ENCODE measurements at regions not wholly inside any gene's neighbourhood (a gene's known extent, or its start where the extent isn't known, plus 50 kb on each side); places are given as distances from the start of the nearest gene placed in this dataset.

DNA sequence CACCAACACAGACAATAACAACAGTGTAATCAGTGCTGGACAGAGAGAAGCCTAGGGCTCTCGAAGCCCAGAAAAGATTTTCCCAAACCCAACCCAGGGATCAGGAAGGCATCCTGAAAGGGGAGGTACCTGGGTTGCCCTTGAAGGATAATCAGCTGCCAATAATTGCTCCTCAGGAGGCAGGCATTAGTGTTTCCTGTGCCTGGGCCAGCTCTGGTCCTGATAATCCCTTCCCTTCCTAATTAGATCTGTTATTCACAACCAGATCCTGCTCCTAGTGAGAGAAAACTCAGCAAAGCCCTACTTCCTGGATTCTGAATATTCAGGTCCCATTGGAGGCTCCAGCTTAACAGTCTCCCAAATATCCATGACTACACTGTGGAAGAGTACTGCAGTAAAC lies 117.4 kb downstream of the DMRTA2 start:
- Mint-ChIP-seq H3K4me1 (ENCODE audit: low read depth, unreplicated experiment) (no peaks in the 10 kb centered on the region), H3K4me3 (ENCODE audit: unreplicated experiment) (no peak overlapping the region), H3K9me3 (ENCODE audit: unreplicated experiment) (no peaks in the 10 kb centered on the region), H3K27ac (ENCODE audit: unreplicated experiment) (no peak overlapping the region), H3K27me3 (ENCODE audit: low read depth, unreplicated experiment) (peaks cover 16% of the 10 kb centered on the region), H3K36me3 (ENCODE audit: low read depth, unreplicated experiment) (no peaks in the 10 kb centered on the region)
- no peaks in the 10 kb centered on the region for H3K27me3 ChIP-seq (ENCODE audit: insufficient read depth, low read length)
- H3K4me1 ChIP-seq (ENCODE audit: insufficient read depth, low read length) = no peaks in the 10 kb centered on the region
- TF ChIP-seq EZH2 (IDR thresholded peaks at IDR 0.05; ENCODE audit: insufficient read depth, low read length) = no peak
- TF ChIP-seq, protein P1, sequence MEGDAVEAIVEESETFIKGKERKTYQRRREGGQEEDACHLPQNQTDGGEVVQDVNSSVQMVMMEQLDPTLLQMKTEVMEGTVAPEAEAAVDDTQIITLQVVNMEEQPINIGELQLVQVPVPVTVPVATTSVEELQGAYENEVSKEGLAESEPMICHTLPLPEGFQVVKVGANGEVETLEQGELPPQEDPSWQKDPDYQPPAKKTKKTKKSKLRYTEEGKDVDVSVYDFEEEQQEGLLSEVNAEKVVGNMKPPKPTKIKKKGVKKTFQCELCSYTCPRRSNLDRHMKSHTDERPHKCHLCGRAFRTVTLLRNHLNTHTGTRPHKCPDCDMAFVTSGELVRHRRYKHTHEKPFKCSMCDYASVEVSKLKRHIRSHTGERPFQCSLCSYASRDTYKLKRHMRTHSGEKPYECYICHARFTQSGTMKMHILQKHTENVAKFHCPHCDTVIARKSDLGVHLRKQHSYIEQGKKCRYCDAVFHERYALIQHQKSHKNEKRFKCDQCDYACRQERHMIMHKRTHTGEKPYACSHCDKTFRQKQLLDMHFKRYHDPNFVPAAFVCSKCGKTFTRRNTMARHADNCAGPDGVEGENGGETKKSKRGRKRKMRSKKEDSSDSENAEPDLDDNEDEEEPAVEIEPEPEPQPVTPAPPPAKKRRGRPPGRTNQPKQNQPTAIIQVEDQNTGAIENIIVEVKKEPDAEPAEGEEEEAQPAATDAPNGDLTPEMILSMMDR (IDR thresholded peaks at IDR 0.05; ENCODE audit: insufficient read depth, low read depth, low read length) = no peak
- H3K27ac ChIP-seq (ENCODE audit: low read depth, low read length) = no peak overlapping the region
- H3K9me3 ChIP-seq (ENCODE audit: insufficient read depth, low read depth, low read length) = no peaks in the 10 kb centered on the region
- no peaks in the 10 kb centered on the region for H3K36me3 ChIP-seq (ENCODE audit: insufficient read depth, low read length)
- H3K4me2 ChIP-seq (ENCODE audit: low read length) = no peak overlapping the region
- no peaks in the 10 kb centered on the region for H3K79me2 ChIP-seq (ENCODE audit: insufficient read depth, low read length)
- DNase-seq (ENCODE audit: low read depth) (no peak), FAIRE-seq (no peak)
- no peak overlapping the region for H2AFZ ChIP-seq (ENCODE audit: low read depth, low read length)
- H3K9ac ChIP-seq (ENCODE audit: low read length) = no peak overlapping the region
- no peaks in the 10 kb centered on the region for H4K20me1 ChIP-seq (ENCODE audit: insufficient read depth, low read length)
- no peak overlapping the region for H3K4me3 ChIP-seq (ENCODE audit: insufficient read depth, low read depth, low read length)

DNA sequence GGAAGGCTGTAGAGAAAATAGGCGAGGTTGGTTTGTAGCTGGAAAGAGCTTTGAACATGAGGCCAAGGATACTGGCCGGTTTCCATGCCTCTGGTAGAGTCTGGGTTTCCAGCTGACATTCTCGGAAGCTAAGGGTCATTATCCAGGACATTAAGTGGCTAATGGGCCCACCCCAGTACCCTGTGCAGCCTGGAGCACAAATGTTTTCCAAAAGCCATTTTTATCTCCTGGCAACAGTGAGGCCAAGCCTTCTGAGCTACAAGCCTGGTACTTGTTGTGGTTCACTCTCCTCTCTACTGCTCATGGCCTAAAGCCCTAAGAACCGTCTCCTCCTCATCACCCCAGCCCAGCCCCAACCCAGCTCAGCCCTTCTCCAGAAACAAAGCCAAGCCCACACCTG lies 122.9 kb downstream of the DMRTA2 start:
- Mint-ChIP-seq H3K9me3 (ENCODE audit: unreplicated experiment) (peaks cover 4% of the 10 kb centered on the region), H3K4me1 (ENCODE audit: low read depth, unreplicated experiment) (peaks cover 3% of the 10 kb centered on the region), H3K27me3 (ENCODE audit: low read depth, unreplicated experiment) (peaks cover 31% of the 10 kb centered on the region), H3K27ac (ENCODE audit: unreplicated experiment) (no peak overlapping the region), H3K4me3 (ENCODE audit: unreplicated experiment) (no peak overlapping the region), H3K36me3 (ENCODE audit: low read depth, unreplicated experiment) (no peaks in the 10 kb centered on the region)
- Histone ChIP-seq H4K20me1 (ENCODE audit: insufficient read depth, low read length) (no peaks in the 10 kb centered on the region), H3K4me1 (ENCODE audit: insufficient read depth, low read length) (no peaks in the 10 kb centered on the region), H2AFZ (ENCODE audit: low read depth, low read length) (no peak overlapping the region), H3K27me3 (ENCODE audit: insufficient read depth, low read length) (no peaks in the 10 kb centered on the region), H3K79me2 (ENCODE audit: insufficient read depth, low read length) (no peaks in the 10 kb centered on the region), H3K9me3 (ENCODE audit: insufficient read depth, low read depth, low read length) (no peaks in the 10 kb centered on the region), H3K9ac (ENCODE audit: low read length) (no peak overlapping the region), H3K27ac (ENCODE audit: low read depth, low read length) (no peak overlapping the region), H3K36me3 (ENCODE audit: insufficient read depth, low read length) (no peaks in the 10 kb centered on the region), H3K4me3 (ENCODE audit: insufficient read depth, low read depth, low read length) (no peak overlapping the region), H3K4me2 (ENCODE audit: low read length) (no peak overlapping the region)
- FAIRE-seq (no peak), DNase-seq (ENCODE audit: low read depth) (no peak)
- TF ChIP-seq, protein P1 (IDR thresholded peaks at IDR 0.05; ENCODE audit: insufficient read depth, low read depth, low read length) = no peak
- no peak for TF ChIP-seq EZH2 (IDR thresholded peaks at IDR 0.05; ENCODE audit: insufficient read depth, low read length)

DNA sequence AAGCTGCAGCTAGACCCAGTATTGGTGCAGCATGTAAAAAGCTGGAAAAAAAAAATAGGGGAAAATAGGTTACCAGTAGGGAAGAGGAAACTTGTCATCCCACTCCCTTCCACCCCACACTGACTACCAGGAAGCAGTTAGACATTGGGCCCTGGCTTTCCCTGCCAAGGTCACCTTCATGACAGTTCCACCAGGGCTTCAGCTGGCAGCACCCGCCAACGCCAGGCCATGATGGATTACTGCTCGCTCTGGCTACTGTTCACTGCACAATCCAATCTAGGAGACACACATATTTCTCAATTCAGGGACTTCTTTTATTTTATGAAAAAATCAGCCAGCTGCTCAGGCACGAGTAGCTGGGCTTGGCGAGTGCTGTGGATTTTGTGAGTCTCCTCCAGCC lies 127.7 kb downstream of the DMRTA2 start:
- no peak for TF ChIP-seq EZH2 (IDR thresholded peaks at IDR 0.05; ENCODE audit: insufficient read depth, low read length)
- TF ChIP-seq, protein P1 (IDR thresholded peaks at IDR 0.05; ENCODE audit: insufficient read depth, low read depth, low read length) = no peak
- H3K4me1 Mint-ChIP-seq (ENCODE audit: low read depth, unreplicated experiment) = peaks cover 3% of the 10 kb centered on the region
- no peak for FAIRE-seq

More for the DNA sequence above, 127.7 kb downstream of the DMRTA2 start:
- Histone ChIP-seq H3K27ac (ENCODE audit: low read depth, low read length) (no peak overlapping the region), H3K9me3 (ENCODE audit: insufficient read depth, low read depth, low read length) (peaks cover 4% of the 10 kb centered on the region), H3K9ac (ENCODE audit: low read length) (no peak overlapping the region), H3K36me3 (ENCODE audit: insufficient read depth, low read length) (no peaks in the 10 kb centered on the region), H3K79me2 (ENCODE audit: insufficient read depth, low read length) (no peaks in the 10 kb centered on the region), H3K27me3 (ENCODE audit: insufficient read depth, low read length) (no peaks in the 10 kb centered on the region), H4K20me1 (ENCODE audit: insufficient read depth, low read length) (no peaks in the 10 kb centered on the region), H3K4me1 (ENCODE audit: insufficient read depth, low read length) (no peaks in the 10 kb centered on the region), H3K4me2 (ENCODE audit: low read length) (no peak overlapping the region), H3K4me3 (ENCODE audit: insufficient read depth, low read depth, low read length) (no peak overlapping the region), H2AFZ (ENCODE audit: low read depth, low read length) (no peak overlapping the region)
- Mint-ChIP-seq H3K4me3 (ENCODE audit: unreplicated experiment) (no peak overlapping the region), H3K27me3 (ENCODE audit: low read depth, unreplicated experiment) (peaks cover 27% of the 10 kb centered on the region), H3K9me3 (ENCODE audit: unreplicated experiment) (peaks cover 4% of the 10 kb centered on the region), H3K27ac (ENCODE audit: unreplicated experiment) (no peak overlapping the region), H3K36me3 (ENCODE audit: low read depth, unreplicated experiment) (no peaks in the 10 kb centered on the region)
- no peak for DNase-seq (ENCODE audit: low read depth)

Data from astrocyte (in vitro differentiated cells and primary cell).